ENCODE measurements at regions not wholly inside any gene's neighbourhood (a gene's known extent, or its start where the extent isn't known, plus 50 kb on each side); places are given as distances from the start of the nearest gene placed in this dataset.

DNA sequence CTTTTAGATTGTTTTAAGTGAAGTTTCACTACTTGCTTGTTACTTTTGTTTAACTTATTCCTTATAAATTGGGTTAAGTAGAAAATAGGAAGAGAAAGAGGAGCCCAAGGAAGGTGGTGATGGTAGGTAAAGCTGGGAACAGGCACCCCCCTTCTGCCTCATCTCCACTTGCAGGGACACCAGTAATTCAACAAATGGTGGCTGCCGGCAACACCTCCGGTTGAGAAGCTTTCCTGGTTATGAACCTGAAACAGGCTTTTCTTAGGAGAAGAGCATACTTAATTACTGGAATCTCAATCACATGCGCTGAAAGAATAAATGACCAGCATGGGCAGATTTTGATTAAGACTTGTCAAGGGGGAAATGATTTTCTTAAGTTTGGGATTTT, 158.9 kb upstream of the ZNF217 start:
- TF ChIP-seq, protein P1, sequence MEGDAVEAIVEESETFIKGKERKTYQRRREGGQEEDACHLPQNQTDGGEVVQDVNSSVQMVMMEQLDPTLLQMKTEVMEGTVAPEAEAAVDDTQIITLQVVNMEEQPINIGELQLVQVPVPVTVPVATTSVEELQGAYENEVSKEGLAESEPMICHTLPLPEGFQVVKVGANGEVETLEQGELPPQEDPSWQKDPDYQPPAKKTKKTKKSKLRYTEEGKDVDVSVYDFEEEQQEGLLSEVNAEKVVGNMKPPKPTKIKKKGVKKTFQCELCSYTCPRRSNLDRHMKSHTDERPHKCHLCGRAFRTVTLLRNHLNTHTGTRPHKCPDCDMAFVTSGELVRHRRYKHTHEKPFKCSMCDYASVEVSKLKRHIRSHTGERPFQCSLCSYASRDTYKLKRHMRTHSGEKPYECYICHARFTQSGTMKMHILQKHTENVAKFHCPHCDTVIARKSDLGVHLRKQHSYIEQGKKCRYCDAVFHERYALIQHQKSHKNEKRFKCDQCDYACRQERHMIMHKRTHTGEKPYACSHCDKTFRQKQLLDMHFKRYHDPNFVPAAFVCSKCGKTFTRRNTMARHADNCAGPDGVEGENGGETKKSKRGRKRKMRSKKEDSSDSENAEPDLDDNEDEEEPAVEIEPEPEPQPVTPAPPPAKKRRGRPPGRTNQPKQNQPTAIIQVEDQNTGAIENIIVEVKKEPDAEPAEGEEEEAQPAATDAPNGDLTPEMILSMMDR (IDR thresholded peaks at IDR 0.05; ENCODE audit: borderline replicate concordance, extremely low read depth, insufficient read depth), result no peak
- H3K27me3 ChIP-seq (ENCODE audit: control insufficient read depth, insufficient read depth, low read length), result no peaks in the 10 kb centered on the region
- FAIRE-seq (no peak), DNase-seq (no peak)
- no peaks in the 10 kb centered on the region for H3K9me3 ChIP-seq (ENCODE audit: control insufficient read depth in 2 of 3, insufficient read depth in 1 of 3, low read length in 3 of 3)
- peaks cover 7 to 19% (median 11%) of the 10 kb centered on the region in 3 donors for H3K4me1 ChIP-seq (ENCODE audit: control insufficient read depth in 2 of 3, insufficient read depth in 2 of 3, low read depth in 1 of 3, low read length in 3 of 3)
- no peak overlapping the region for H3K27ac ChIP-seq (ENCODE audit: low read depth in 2 of 2, low read length in 2 of 2)
- H3K36me3 ChIP-seq (ENCODE audit: control insufficient read depth in 2 of 3, insufficient read depth in 3 of 3, low read length in 3 of 3), result no peaks in the 10 kb centered on the region
- no peak overlapping the region for H3K4me3 ChIP-seq (ENCODE audit: low read length in 3 of 3)
- intact Hi-C loops (cut with DNase I), result no loop called here
- H3K9ac ChIP-seq (ENCODE audit: low read length in 3 of 3), result no peak overlapping the region

DNA sequence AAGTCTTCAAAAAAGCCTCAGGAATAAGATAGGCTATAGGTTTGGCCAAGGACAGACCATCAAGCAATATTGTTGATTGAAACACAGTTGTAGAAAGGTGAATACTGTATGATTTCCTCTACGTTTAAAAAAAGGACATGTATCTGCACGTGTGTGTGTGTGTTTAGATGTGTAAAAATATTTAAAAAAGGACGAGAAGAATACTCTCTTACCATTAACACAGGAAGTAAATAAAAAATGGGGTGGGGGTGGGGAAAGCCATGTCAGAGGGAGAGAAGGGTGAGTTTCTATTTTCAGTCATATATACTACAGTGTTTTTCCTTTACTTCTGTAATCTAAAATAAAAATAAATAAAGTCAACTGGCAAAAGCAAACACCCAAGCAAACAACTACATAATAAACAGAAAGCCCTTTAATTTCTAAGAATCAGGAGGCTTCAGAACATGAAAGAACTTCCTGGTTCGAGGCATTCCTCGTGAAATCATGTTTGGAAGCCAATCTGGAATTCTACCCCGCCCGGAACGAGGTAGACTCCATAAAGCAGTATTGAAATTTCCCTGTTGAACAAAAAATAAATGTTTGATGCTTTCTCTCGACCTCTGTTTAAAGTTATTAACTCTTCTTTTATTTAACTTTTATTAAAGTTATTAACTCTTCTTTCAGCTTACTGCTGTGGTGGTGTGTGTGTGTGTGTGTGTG, 158.1 kb upstream of the ZNF217 start:
- FAIRE-seq (no peak), DNase-seq (no peak)
- Histone ChIP-seq H3K27me3 (ENCODE audit: control insufficient read depth, insufficient read depth, low read length) (no peaks in the 10 kb centered on the region), H3K36me3 (ENCODE audit: control insufficient read depth in 2 of 3, insufficient read depth in 3 of 3, low read length in 3 of 3) (no peaks in the 10 kb centered on the region), H3K4me1 (ENCODE audit: control insufficient read depth in 2 of 3, insufficient read depth in 2 of 3, low read depth in 1 of 3, low read length in 3 of 3) (peaks cover 7 to 19% (median 11%) of the 10 kb centered on the region in 3 donors), H3K9ac (ENCODE audit: low read length in 3 of 3) (no peak overlapping the region), H3K27ac (ENCODE audit: low read depth in 2 of 2, low read length in 2 of 2) (peak overlapping the region in 1 of 2 donors; percentile 55), H3K4me3 (ENCODE audit: low read length in 3 of 3) (no peak overlapping the region), H3K9me3 (ENCODE audit: control insufficient read depth in 2 of 3, insufficient read depth in 1 of 3, low read length in 3 of 3) (no peaks in the 10 kb centered on the region)
- intact Hi-C loops (cut with DNase I), result no loop called here
- TF ChIP-seq, protein P1 (IDR thresholded peaks at IDR 0.05; ENCODE audit: borderline replicate concordance, extremely low read depth, insufficient read depth), result no peak

DNA sequence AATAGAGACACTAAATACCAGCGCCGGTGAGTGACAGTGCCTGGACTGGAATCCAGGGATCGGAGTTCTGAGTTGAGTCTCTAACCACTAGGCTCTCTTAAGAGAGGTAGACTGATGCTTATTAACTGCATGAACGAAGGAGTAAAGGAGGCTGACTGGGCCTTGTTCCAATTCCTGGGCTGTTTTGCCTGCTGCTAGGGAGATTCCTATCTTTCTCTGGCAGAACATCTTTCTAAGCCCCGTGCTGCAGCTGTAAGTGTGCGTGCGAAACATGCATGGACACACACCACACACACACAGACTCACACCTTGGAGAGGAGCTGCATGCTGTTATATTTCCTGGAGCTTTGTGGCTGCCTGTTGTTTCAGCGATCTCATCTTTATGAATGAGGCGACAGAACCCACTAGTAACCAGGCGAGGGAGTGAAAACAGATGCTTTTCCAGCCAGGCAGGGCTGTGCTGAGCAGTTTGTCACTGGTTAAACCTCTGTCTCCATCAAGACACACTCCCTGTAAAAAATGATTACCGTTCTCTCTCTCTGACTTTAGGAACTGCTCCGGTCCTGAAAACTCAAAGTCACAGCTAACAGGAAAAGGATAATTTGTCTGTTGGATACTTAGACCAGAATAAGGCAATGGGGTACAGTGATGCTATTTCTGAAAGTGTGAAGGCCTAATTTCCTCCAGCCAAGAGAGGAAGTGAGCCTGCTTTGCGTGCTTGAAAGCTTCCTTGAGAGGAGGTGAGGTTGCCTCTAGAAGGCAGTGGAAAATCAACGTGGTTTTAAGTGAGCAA, 157.4 kb upstream of the ZNF217 start:
- no peaks in the 10 kb centered on the region for H3K9me3 ChIP-seq (ENCODE audit: control insufficient read depth in 2 of 3, insufficient read depth in 1 of 3, low read length in 3 of 3)
- peak overlapping the region in 1 of 3 donors; percentile 20 for H3K4me3 ChIP-seq (ENCODE audit: low read length in 3 of 3)
- intact Hi-C loops (cut with DNase I), result no loop called here
- DNase-seq (peak in 4 of 5 donors; percentile 47 to 76 (median 61)), FAIRE-seq (no peak)
- peak overlapping the region; percentile 55 to 65 for H3K27ac ChIP-seq (ENCODE audit: low read depth in 2 of 2, low read length in 2 of 2)
- peaks cover 7 to 19% (median 11%) of the 10 kb centered on the region in 3 donors for H3K4me1 ChIP-seq (ENCODE audit: control insufficient read depth in 2 of 3, insufficient read depth in 2 of 3, low read depth in 1 of 3, low read length in 3 of 3)
- H3K27me3 ChIP-seq (ENCODE audit: control insufficient read depth, insufficient read depth, low read length), result no peaks in the 10 kb centered on the region
- no peaks in the 10 kb centered on the region for H3K36me3 ChIP-seq (ENCODE audit: control insufficient read depth in 2 of 3, insufficient read depth in 3 of 3, low read length in 3 of 3)
- H3K9ac ChIP-seq (ENCODE audit: low read length in 3 of 3), result peak overlapping the region in 1 of 3 donors; percentile 49
- TF ChIP-seq, protein P1 (IDR thresholded peaks at IDR 0.05; ENCODE audit: borderline replicate concordance, extremely low read depth, insufficient read depth), result no peak

All from kidney (tissue), 13 donors.